ENCODE measurements at regions not wholly inside any gene's neighbourhood (a gene's known extent, or its start where the extent isn't known, plus 50 kb on each side); places are given as distances from the start of the nearest gene placed in this dataset.

DNA sequence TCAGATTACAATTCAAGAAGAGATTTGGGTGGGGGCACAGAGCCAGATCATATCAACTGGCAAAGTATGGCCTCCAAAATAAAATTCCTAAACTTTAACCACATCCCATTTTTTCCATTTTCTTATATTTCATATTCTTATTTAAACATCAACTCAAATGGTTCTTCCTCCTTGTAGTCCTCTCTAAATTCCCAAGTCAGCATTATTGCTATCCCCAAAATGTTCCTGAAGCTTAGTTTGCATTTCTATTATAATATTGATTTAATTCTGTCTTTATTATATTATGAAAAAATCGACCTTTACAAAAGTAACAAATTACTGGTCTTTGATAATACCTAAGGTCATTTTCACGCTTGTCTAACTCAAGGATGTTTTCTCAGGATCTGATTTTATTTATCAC is 67.5 kb downstream of the NPY1R start:
- TF ChIP-seq, protein P1, sequence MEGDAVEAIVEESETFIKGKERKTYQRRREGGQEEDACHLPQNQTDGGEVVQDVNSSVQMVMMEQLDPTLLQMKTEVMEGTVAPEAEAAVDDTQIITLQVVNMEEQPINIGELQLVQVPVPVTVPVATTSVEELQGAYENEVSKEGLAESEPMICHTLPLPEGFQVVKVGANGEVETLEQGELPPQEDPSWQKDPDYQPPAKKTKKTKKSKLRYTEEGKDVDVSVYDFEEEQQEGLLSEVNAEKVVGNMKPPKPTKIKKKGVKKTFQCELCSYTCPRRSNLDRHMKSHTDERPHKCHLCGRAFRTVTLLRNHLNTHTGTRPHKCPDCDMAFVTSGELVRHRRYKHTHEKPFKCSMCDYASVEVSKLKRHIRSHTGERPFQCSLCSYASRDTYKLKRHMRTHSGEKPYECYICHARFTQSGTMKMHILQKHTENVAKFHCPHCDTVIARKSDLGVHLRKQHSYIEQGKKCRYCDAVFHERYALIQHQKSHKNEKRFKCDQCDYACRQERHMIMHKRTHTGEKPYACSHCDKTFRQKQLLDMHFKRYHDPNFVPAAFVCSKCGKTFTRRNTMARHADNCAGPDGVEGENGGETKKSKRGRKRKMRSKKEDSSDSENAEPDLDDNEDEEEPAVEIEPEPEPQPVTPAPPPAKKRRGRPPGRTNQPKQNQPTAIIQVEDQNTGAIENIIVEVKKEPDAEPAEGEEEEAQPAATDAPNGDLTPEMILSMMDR (IDR thresholded peaks at IDR 0.05) = no peak
- TF ChIP-seq POLR2A (IDR thresholded peaks at IDR 0.05) = no peak
